ENCODE measurements at regions not wholly inside any gene's neighbourhood (a gene's known extent, or its start where the extent isn't known, plus 50 kb on each side); places are given as distances from the start of the nearest gene placed in this dataset.

DNA sequence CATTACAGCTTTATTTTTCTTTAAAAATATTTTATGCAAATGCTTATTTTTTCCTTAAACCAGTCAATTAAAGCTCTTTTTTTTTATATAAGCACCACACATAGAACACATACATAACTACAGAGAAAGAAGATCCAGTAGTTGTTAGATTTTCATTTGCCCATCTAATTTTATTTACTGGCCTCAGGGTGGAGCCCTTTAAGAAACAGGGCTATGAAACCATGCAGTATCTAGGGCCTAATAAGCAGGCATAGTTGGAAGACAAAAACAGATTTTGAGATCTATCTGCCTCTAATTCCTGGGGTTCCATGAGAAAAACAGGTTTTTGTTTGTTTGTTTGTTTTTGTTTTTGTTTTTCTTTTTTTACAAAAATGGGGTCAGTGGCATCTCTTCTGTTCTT lies 120.6 kb downstream of the BCHE start:
- no peaks in the 10 kb centered on the region for H3K4me1 Mint-ChIP-seq
- H3K27me3 Mint-ChIP-seq (ENCODE audit: low read depth), result no peaks in the 10 kb centered on the region
- no peak for DNase-seq (ENCODE audit: low spot score in 2 of 2, unreplicated experiment in 2 of 2)
- peaks cover 5% of the 10 kb centered on the region for H3K9me3 Mint-ChIP-seq
- no peak overlapping the region for H3K27ac Mint-ChIP-seq
- TF ChIP-seq, protein P1, sequence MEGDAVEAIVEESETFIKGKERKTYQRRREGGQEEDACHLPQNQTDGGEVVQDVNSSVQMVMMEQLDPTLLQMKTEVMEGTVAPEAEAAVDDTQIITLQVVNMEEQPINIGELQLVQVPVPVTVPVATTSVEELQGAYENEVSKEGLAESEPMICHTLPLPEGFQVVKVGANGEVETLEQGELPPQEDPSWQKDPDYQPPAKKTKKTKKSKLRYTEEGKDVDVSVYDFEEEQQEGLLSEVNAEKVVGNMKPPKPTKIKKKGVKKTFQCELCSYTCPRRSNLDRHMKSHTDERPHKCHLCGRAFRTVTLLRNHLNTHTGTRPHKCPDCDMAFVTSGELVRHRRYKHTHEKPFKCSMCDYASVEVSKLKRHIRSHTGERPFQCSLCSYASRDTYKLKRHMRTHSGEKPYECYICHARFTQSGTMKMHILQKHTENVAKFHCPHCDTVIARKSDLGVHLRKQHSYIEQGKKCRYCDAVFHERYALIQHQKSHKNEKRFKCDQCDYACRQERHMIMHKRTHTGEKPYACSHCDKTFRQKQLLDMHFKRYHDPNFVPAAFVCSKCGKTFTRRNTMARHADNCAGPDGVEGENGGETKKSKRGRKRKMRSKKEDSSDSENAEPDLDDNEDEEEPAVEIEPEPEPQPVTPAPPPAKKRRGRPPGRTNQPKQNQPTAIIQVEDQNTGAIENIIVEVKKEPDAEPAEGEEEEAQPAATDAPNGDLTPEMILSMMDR (IDR thresholded peaks at IDR 0.05; ENCODE audit: unreplicated experiment), result no peak
- no peaks in the 10 kb centered on the region for H3K36me3 Mint-ChIP-seq
- H3K4me3 Mint-ChIP-seq, result no peak overlapping the region

DNA sequence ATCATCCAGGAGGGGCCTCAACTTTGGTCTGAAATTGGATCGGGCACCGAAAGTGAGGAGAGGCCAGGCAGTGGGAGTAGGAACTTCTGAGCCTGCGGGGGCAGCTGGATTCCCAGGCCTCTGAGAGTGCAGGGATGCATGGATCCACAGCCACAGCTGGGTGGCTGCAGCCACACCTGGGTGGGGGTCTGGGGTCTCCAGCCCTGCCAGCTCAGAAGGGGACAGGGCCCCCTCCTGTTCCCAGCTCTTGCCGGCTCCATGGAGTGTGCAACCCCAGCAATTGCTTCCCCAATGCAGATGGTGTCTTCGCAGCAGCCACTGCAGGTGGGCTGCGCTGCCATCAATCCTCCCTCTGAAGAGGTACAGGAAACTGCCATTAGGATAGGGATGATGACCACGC lies 123.7 kb downstream of the BCHE start:
- TF ChIP-seq, protein P1 (IDR thresholded peaks at IDR 0.05; ENCODE audit: unreplicated experiment), result no peak
- no peak overlapping the region for H3K27ac Mint-ChIP-seq
- DNase-seq (ENCODE audit: low spot score in 2 of 2, unreplicated experiment in 2 of 2), result no peak
- H3K4me3 Mint-ChIP-seq, result no peak overlapping the region
- no peaks in the 10 kb centered on the region for H3K27me3 Mint-ChIP-seq (ENCODE audit: low read depth)
- no peaks in the 10 kb centered on the region for H3K36me3 Mint-ChIP-seq
- no peaks in the 10 kb centered on the region for H3K4me1 Mint-ChIP-seq
- no peaks in the 10 kb centered on the region for H3K9me3 Mint-ChIP-seq

DNA sequence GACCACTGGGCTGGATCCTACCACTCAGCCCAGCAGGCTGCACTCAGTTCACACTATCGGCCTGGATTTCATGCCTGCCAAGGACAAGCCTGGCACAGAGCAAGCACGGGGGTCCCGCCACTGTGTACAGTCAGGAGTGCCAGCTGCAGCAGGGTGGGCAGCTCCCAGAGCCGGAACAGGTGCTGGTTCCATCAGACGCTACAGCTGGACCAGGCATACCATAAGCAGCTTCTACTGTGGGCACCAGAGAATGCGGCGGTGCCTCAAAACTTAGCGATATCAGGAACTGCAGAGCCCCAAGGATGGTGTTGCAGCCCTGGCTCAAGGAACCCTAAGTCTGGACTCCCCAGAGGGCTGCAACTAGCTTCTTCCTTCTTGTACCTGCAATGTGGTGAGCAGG lies 124.8 kb downstream of the BCHE start:
- no peaks in the 10 kb centered on the region for H3K9me3 Mint-ChIP-seq
- no peak for DNase-seq (ENCODE audit: low spot score in 2 of 2, unreplicated experiment in 2 of 2)
- TF ChIP-seq, protein P1 (IDR thresholded peaks at IDR 0.05; ENCODE audit: unreplicated experiment), result no peak
- no peak overlapping the region for H3K27ac Mint-ChIP-seq
- H3K36me3 Mint-ChIP-seq, result no peaks in the 10 kb centered on the region
- H3K4me3 Mint-ChIP-seq, result no peak overlapping the region
- no peaks in the 10 kb centered on the region for H3K27me3 Mint-ChIP-seq (ENCODE audit: low read depth)
- no peaks in the 10 kb centered on the region for H3K4me1 Mint-ChIP-seq

DNA sequence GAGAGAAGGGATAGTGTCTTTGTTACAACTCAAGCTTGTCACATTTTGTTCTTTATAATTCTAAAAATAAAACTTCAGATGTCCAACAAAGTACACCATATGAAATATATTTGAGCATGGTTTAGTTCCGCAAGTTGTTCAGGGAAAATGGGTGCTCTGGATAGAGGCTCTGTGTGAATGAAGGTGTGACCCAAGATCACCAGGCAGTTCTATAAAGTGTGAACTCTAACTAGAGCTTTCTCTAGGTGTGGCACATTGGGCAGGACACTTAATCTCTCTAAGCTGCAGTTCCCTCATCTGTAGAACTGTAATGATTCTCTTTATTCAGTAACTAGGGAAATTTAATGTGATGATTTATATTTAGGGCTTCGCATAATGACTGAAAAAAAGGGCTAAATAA lies 139.3 kb downstream of the BCHE start:
- H3K27ac Mint-ChIP-seq, result no peak overlapping the region
- no peaks in the 10 kb centered on the region for H3K27me3 Mint-ChIP-seq (ENCODE audit: low read depth)
- H3K36me3 Mint-ChIP-seq, result peaks cover 1% of the 10 kb centered on the region
- no peak for DNase-seq (ENCODE audit: low spot score in 2 of 2, unreplicated experiment in 2 of 2)
- H3K4me1 Mint-ChIP-seq, result peaks cover 5% of the 10 kb centered on the region
- TF ChIP-seq, protein P1 (IDR thresholded peaks at IDR 0.05; ENCODE audit: unreplicated experiment), result no peak
- peaks cover 13% of the 10 kb centered on the region for H3K9me3 Mint-ChIP-seq
- H3K4me3 Mint-ChIP-seq, result no peak overlapping the region

DNA sequence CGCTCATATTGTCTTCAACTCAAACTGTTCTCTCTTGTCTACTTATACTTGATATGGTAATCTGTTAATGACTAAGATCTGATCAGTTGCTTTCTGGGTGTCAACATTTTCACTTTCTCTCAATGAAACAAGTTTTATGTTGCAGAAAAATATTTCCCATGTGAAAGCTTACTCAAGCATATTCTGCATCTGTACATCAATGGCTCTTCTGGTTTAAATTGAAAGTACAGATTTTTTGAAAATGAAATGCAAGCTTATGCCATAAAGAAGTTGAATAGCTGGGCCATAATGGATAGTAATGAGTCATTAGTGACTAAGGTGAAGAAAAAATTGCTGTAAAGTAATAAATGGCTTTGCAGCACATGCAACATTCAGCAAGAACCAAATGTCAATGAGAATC lies 140.7 kb downstream of the BCHE start:
- Mint-ChIP-seq H3K36me3 (peaks cover 1% of the 10 kb centered on the region), H3K4me3 (no peak overlapping the region), H3K27ac (no peak overlapping the region), H3K4me1 (peaks cover 5% of the 10 kb centered on the region), H3K9me3 (peaks cover 20% of the 10 kb centered on the region), H3K27me3 (ENCODE audit: low read depth) (no peaks in the 10 kb centered on the region)
- no peak for DNase-seq (ENCODE audit: low spot score in 2 of 2, unreplicated experiment in 2 of 2)
- TF ChIP-seq, protein P1 (IDR thresholded peaks at IDR 0.05; ENCODE audit: unreplicated experiment), result no peak

DNA sequence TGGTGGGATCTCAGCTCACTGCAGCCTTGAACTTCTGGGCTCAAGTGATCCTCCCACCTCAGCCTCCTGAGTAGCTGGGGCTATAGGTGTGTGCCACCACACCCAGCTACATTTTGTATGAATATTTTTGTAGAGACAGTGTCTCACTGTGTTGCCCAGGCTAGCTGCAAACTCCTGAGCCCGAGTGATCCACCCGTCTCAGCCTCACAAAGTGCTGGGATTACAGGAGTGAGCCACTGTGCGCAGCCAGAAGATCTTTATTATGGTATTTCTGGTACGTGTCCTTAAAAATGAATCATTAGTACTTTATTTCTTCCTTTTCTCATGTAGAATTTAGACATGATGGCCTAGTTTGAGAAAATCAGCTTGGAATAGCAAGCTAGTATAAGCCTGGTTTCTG lies 153.3 kb downstream of the BCHE start:
- TF ChIP-seq, protein P1 (IDR thresholded peaks at IDR 0.05; ENCODE audit: unreplicated experiment), result no peak
- H3K4me1 Mint-ChIP-seq, result no peaks in the 10 kb centered on the region
- no peak for DNase-seq (ENCODE audit: low spot score in 2 of 2, unreplicated experiment in 2 of 2)
- H3K27ac Mint-ChIP-seq, result no peak overlapping the region
- H3K36me3 Mint-ChIP-seq, result no peaks in the 10 kb centered on the region
- H3K4me3 Mint-ChIP-seq, result no peak overlapping the region
- no peaks in the 10 kb centered on the region for H3K9me3 Mint-ChIP-seq
- H3K27me3 Mint-ChIP-seq (ENCODE audit: low read depth), result no peaks in the 10 kb centered on the region
